GM18867 (cell line): ENCODE measurements at regions not wholly inside any gene's neighbourhood (a gene's known extent, or its start where the extent isn't known, plus 50 kb on each side); places are given as distances from the start of the nearest gene placed in this dataset.
"Not testable (repeated sequence)": the region's sequence is repeated elsewhere in the genome, so short reads cannot be mapped to it uniquely, and the experiment has no call there.

ENCODE experiments used
- ATAC-seq: cut with Tn5 transposase; IDR thresholded peaks from one replicate; pipeline ENCODE4 v1.9.1; 2021; ENCODE audit warnings: mild to moderate bottlenecking, moderate library complexity; ENCODE audit not compliant: unreplicated experiment

GRCh38 chr6:51121380-51121976, 302.8 kb downstream of the TFAP2B start:
- not testable (repeated sequence) for ATAC-seq

GRCh38 chr6:51129043-51129442, 310.4 kb downstream of the TFAP2B start:
- ATAC-seq, result no peak

- ATAC-seq, result no peak
Measured at GRCh38 chr6:51137777-51138176, 319.1 kb downstream of the TFAP2B start.

GRCh38 chr6:51139950-51140385, 321.3 kb downstream of the TFAP2B start:
- no peak for ATAC-seq

GRCh38 chr6:51141080-51141479, 322.4 kb downstream of the TFAP2B start:
- no peak for ATAC-seq

GRCh38 chr6:51147756-51148155, 329.1 kb downstream of the TFAP2B start:
- ATAC-seq, result no peak

GRCh38 chr6:51152594-51152993, 333.9 kb downstream of the TFAP2B start:
- no peak for ATAC-seq

GRCh38 chr6:51153109-51153508, 334.4 kb downstream of the TFAP2B start:
- no peak for ATAC-seq

GRCh38 chr6:51154925-51155324, 336.3 kb downstream of the TFAP2B start:
- not testable (repeated sequence) for ATAC-seq

- not testable (repeated sequence) for ATAC-seq
Measured at GRCh38 chr6:51159260-51159659, 340.6 kb downstream of the TFAP2B start.

GRCh38 chr6:51161752-51162151, 343.1 kb downstream of the TFAP2B start:
- ATAC-seq, result no peak

GRCh38 chr6:51163843-51164529, 345.3 kb downstream of the TFAP2B start:
- no peak for ATAC-seq

- ATAC-seq, result no peak
Measured at GRCh38 chr6:51166914-51167313, 348.2 kb downstream of the TFAP2B start.

GRCh38 chr6:51167468-51167867, 348.8 kb downstream of the TFAP2B start:
- ATAC-seq, result no peak

GRCh38 chr6:51182827-51183226, 364.2 kb downstream of the TFAP2B start:
- no peak for ATAC-seq

GRCh38 chr6:51184046-51184445, 365.4 kb downstream of the TFAP2B start:
- no peak for ATAC-seq

- not testable (repeated sequence) for ATAC-seq
Measured at GRCh38 chr6:51193163-51193562, 374.5 kb downstream of the TFAP2B start.

- ATAC-seq, result peak; percentile 56
Measured at GRCh38 chr6:51199105-51199552, 380.5 kb downstream of the TFAP2B start.

- ATAC-seq, result peak; percentile 16
Measured at GRCh38 chr6:51199733-51200260, 381.1 kb downstream of the TFAP2B start.

- no peak for ATAC-seq
Measured at GRCh38 chr6:51200676-51201075, 382.0 kb downstream of the TFAP2B start.

- not testable (repeated sequence) for ATAC-seq
Measured at GRCh38 chr6:51202653-51203052, 384.0 kb downstream of the TFAP2B start.

- ATAC-seq, result no peak
Measured at GRCh38 chr6:51203504-51203903, 384.8 kb downstream of the TFAP2B start.
